IMR-90 (cell line): ENCODE measurements at regions not wholly inside any gene's neighbourhood (a gene's known extent, or its start where the extent isn't known, plus 50 kb on each side); places are given as distances from the start of the nearest gene placed in this dataset.

Experiments used
- ATAC-seq: fragments of 200-7000 bp; cut with Tn5 transposase; 2 replicates; pipeline ENCODE4 v1.9.1; 2020; ENCODE audit warnings: low read depth, mild to moderate bottlenecking, moderate library complexity
- BruUV-seq: library from RNA; stranded (reverse); fragments of 400-500 nt; replicated peaks from 2 replicates; lab custom pipeline; 2021; lab: Mats Ljungman, UMichigan
- CTCF ChIA-PET: fragments of 300-600 bp; formaldehyde crosslinking; extraction: SDS; loops from one replicate; lab custom pipeline; 2021; ENCODE audit warnings: antibody characterized with exemption; lab: Yijun Ruan, JAX
- POLR2A ChIA-PET: fragments of 300-600 bp; sonication (Branson Sonifier 250); formaldehyde crosslinking; loops from one replicate; lab custom pipeline; 2022; ENCODE audit warnings: antibody characterized with exemption; ENCODE audit not compliant: unreplicated experiment; lab: Charles Lee
- DNase-seq: peaks from one replicate; pipeline ENCODE4 v3.0.0; 2013
- H2AFZ ChIP-seq: replicated peaks from 2 replicates; pipeline ENCODE3; 2013; ENCODE audit warnings: low read length, mild to moderate bottlenecking; ENCODE audit not compliant: poor library complexity
- H2AK5ac ChIP-seq: 2 replicates; pipeline ENCODE4 v1.6.1; 2013; ENCODE audit warnings: low read depth, low read length, inconsistent platforms
- H2AK9ac ChIP-seq: replicated peaks from 2 replicates; pipeline ENCODE3; 2013; ENCODE audit warnings: mild to moderate bottlenecking, low read depth, low read length, moderate library complexity; ENCODE audit not compliant: poor library complexity
- H2BK120ac ChIP-seq: 2 replicates; pipeline ENCODE4 v1.6.1; 2013; ENCODE audit warnings: low read depth, low read length, inconsistent platforms
- H2BK15ac ChIP-seq: 3 replicates; pipeline ENCODE4 v1.6.1; 2013; ENCODE audit warnings: low read depth, low read length, inconsistent platforms
- H2BK20ac ChIP-seq: 2 replicates; pipeline ENCODE4 v1.6.1; 2013; ENCODE audit warnings: low read depth, mild to moderate bottlenecking, inconsistent platforms, low read length, moderate library complexity
- H2BK5ac ChIP-seq: 2 replicates; pipeline ENCODE4 v1.6.1; 2013; ENCODE audit warnings: mild to moderate bottlenecking, low read depth, low read length, inconsistent platforms; ENCODE audit not compliant: poor library complexity, severe bottlenecking
- H3K14ac ChIP-seq: replicated peaks from 2 replicates; pipeline ENCODE4 v1.6.1; 2013; ENCODE audit warnings: low read depth, low read length, inconsistent platforms
- H3K18ac ChIP-seq: 2 replicates; pipeline ENCODE4 v1.6.1; 2013; ENCODE audit warnings: low read depth, low read length, control low read depth
- H3K23ac ChIP-seq: 2 replicates; pipeline ENCODE4 v1.6.1; 2013; ENCODE audit warnings: low read depth, low read length, inconsistent platforms
- H3K27ac ChIP-seq: 2 replicates; pipeline ENCODE4 v1.5.1; 2013; ENCODE audit warnings: mild to moderate bottlenecking, control low read depth, low read length; ENCODE audit not compliant: insufficient read depth
- H3K27me3 ChIP-seq: 2 replicates; pipeline ENCODE4 v1.6.1; 2013; ENCODE audit warnings: low read length; ENCODE audit not compliant: control insufficient read depth, insufficient read depth
- H3K36me3 ChIP-seq: 2 replicates; pipeline ENCODE4 v1.6.1; 2013; ENCODE audit warnings: low read length, mixed read lengths; ENCODE audit not compliant: control insufficient read depth, insufficient read depth
- H3K4ac ChIP-seq: 2 replicates; pipeline ENCODE4 v1.6.1; 2013; ENCODE audit warnings: low read depth, low read length, inconsistent platforms
- H3K4me1 ChIP-seq: 2 replicates; pipeline ENCODE4 v1.6.1; 2013; ENCODE audit warnings: low read length, mixed read lengths; ENCODE audit not compliant: control insufficient read depth, insufficient read depth
- H3K4me2 ChIP-seq: 2 replicates; pipeline ENCODE4 v1.6.1; 2013; ENCODE audit warnings: low read depth, mild to moderate bottlenecking, control low read depth, low read length, moderate library complexity
- H3K4me3 ChIP-seq: 2 replicates; pipeline ENCODE4 v1.5.1; 2013; ENCODE audit warnings: low read depth, mild to moderate bottlenecking, control low read depth, low read length, moderate library complexity; ENCODE audit not compliant: insufficient read depth
- H3K56ac ChIP-seq: 2 replicates; pipeline ENCODE4 v1.6.1; 2013; ENCODE audit warnings: low read length, inconsistent platforms; ENCODE audit not compliant: insufficient read depth; ENCODE audit errors: extremely low read depth
- H3K79me1 ChIP-seq, 2 experiments: 2 replicates each; pipeline ENCODE4 v1.6.1; 2013; ENCODE audit warnings: low read length in 2 of 2, inconsistent platforms in 1 of 2, low read depth in 1 of 2
- H3K9ac ChIP-seq: 2 replicates; pipeline ENCODE4 v1.6.1; 2013; ENCODE audit warnings: low read depth, low read length, control low read depth
- H3K9me1 ChIP-seq: 2 replicates; pipeline ENCODE4 v1.6.1; 2013; ENCODE audit warnings: low read length, inconsistent platforms; ENCODE audit not compliant: insufficient read depth
- H3K9me3 ChIP-seq: 2 replicates; pipeline ENCODE4 v1.6.1; 2013; ENCODE audit warnings: low read length; ENCODE audit not compliant: control insufficient read depth, insufficient read depth
- H4K20me1 ChIP-seq: 2 replicates; pipeline ENCODE4 v1.6.1; 2013; ENCODE audit warnings: low read length, inconsistent platforms; ENCODE audit not compliant: insufficient read depth
- H4K5ac ChIP-seq: 2 replicates; pipeline ENCODE4 v1.6.1; 2013; ENCODE audit warnings: mild to moderate bottlenecking, low read depth, low read length, control low read depth
- H4K8ac ChIP-seq, 2 experiments: 2 replicates each; pipeline ENCODE4 v1.6.1; 2013; ENCODE audit warnings: low read depth in 2 of 2, low read length in 2 of 2, control low read depth in 1 of 2, inconsistent platforms in 1 of 2
- H4K91ac ChIP-seq: 2 replicates; pipeline ENCODE4 v1.6.1; 2013; ENCODE audit warnings: low read depth, low read length, inconsistent platforms; ENCODE audit not compliant: insufficient read depth
- CEBPB ChIP-seq: IDR thresholded peaks from 2 replicates; pipeline ENCODE4 v1.6.1; 2012; ENCODE audit warnings: low read depth, low read length, improper control_type of control experiment
- CHD1 ChIP-seq: IDR thresholded peaks from 2 replicates; pipeline ENCODE4 v1.6.1; 2012; ENCODE audit warnings: low read depth, low read length, improper control_type of control experiment
- FOS ChIP-seq: fragments of 150-350 bp; IDR thresholded peaks from 2 replicates; pipeline ENCODE4 v1.6.1; 2016; ENCODE audit warnings: low read depth, low read length
- MXI1 ChIP-seq: IDR thresholded peaks from 2 replicates; pipeline ENCODE4 v1.6.1; 2012; ENCODE audit warnings: low read depth, mild to moderate bottlenecking, low read length, moderate library complexity, borderline replicate concordance
- NFE2L2 ChIP-seq: fragments of 150-350 bp; IDR thresholded peaks from 2 replicates; pipeline ENCODE4 v1.6.1; 2016; ENCODE audit warnings: low read depth, mild to moderate bottlenecking, low read length
- POLR2A ChIP-seq: IDR thresholded peaks from 2 replicates; pipeline ENCODE4 v1.6.1; 2012; ENCODE audit warnings: mild to moderate bottlenecking, low read depth, low read length
- SMC3 ChIP-seq: fragments of 150-350 bp; IDR thresholded peaks from 2 replicates; pipeline ENCODE4 v1.6.1; 2016; ENCODE audit warnings: low read depth, mild to moderate bottlenecking, antibody characterized with exemption, low read length, moderate library complexity
- WGBS, 2 experiments: methylation state at CpG; one replicate each; pipeline versions ENCODE4 v1.1.5 to v1.1.7; 2013; ENCODE audit warnings: missing lambda C conversion rate in 2 of 2; ENCODE audit not compliant: insufficient read length in 1 of 2; ENCODE audit errors: extremely low coverage in 2 of 2; 5-methylcytosine and 5-hydroxymethylcytosine counted together
- dilution Hi-C: fragments of 300-500 bp; cut with HindIII; formaldehyde crosslinking; loops from one replicate; pipeline ENCODE4 v1.14.3; 2018; ENCODE audit warnings: low sequenced_read_pairs; ENCODE audit not compliant: unreplicated experiment
- in situ Hi-C: fragments of 300-500 bp; cut with MboI; formaldehyde crosslinking; loops from 3 replicates; pipeline ENCODE4 v1.14.3; 2019; ENCODE audit warnings: low sequenced_read_pairs, inconsistent platforms, mixed read lengths
- intact Hi-C: fragments of 100-400 bp; cut with micrococcal nuclease; formaldehyde crosslinking; loops from 2 replicates; pipeline ENCODE4 v1.10.0; 2022
- TF ChIP-seq, protein P1 (sequence below): conservative IDR thresholded peaks from 2 replicates; pipeline ENCODE4 v1.5.1; 2012; ENCODE audit warnings: mild to moderate bottlenecking, low read depth, low read length, improper control_type of control experiment
- TF ChIP-seq, protein P2 (sequence below): fragments of 150-350 bp; IDR thresholded peaks from 2 replicates; pipeline ENCODE4 v1.6.1; 2017; ENCODE audit warnings: mild to moderate bottlenecking, antibody characterized with exemption, low read length, low read depth

DNA sequence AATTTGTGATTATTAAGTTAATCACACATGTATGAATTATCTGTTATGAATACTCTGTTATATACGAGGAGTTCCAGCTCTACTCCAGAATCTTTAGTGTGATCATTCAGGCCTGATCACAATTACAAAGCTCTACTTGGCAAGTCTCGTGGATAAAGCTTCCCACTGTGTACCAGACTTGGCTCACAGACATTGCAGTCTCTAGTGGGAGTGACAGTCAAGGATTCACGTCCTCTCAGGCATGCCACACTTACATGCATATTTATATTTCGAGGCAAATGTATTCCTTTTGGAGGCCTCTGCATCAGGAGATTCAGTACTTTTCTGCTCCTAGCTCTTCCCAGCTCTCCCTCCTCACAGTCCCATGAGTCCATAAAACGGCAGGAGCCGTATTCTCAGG lies 403.4 kb upstream of the CDH7 start:
- POLR2A ChIA-PET = no interaction called here

More for the DNA sequence above, 403.4 kb upstream of the CDH7 start:
- CTCF ChIA-PET = no interaction called here
- no peaks in the 10 kb centered on the region for H3K27me3 ChIP-seq
- H3K27ac ChIP-seq = no peak overlapping the region
- H2AK9ac ChIP-seq = no peak overlapping the region
- no peak overlapping the region for H4K91ac ChIP-seq
- no peak overlapping the region for H3K9ac ChIP-seq
- no peaks in the 10 kb centered on the region for H4K20me1 ChIP-seq
- H3K18ac ChIP-seq = no peak overlapping the region
- H2AK5ac ChIP-seq = no peak overlapping the region
- no peak overlapping the region for H2BK15ac ChIP-seq
- in situ Hi-C loops (no loop called here), intact Hi-C loops (no loop called here), dilution Hi-C loops (no loop called here)
- H3K23ac ChIP-seq = no peak overlapping the region
- H3K4me3 ChIP-seq = no peak overlapping the region
- no peak overlapping the region for H2BK120ac ChIP-seq
- no peak overlapping the region for H3K14ac ChIP-seq
- H4K5ac ChIP-seq = no peak overlapping the region
- DNase-seq (no peak), ATAC-seq (no peak)
- H3K4me2 ChIP-seq = no peak overlapping the region
- H3K4me1 ChIP-seq = no peaks in the 10 kb centered on the region
- no peak overlapping the region for H4K8ac ChIP-seq
- H3K56ac ChIP-seq = no peak overlapping the region
- TF ChIP-seq, protein P1, sequence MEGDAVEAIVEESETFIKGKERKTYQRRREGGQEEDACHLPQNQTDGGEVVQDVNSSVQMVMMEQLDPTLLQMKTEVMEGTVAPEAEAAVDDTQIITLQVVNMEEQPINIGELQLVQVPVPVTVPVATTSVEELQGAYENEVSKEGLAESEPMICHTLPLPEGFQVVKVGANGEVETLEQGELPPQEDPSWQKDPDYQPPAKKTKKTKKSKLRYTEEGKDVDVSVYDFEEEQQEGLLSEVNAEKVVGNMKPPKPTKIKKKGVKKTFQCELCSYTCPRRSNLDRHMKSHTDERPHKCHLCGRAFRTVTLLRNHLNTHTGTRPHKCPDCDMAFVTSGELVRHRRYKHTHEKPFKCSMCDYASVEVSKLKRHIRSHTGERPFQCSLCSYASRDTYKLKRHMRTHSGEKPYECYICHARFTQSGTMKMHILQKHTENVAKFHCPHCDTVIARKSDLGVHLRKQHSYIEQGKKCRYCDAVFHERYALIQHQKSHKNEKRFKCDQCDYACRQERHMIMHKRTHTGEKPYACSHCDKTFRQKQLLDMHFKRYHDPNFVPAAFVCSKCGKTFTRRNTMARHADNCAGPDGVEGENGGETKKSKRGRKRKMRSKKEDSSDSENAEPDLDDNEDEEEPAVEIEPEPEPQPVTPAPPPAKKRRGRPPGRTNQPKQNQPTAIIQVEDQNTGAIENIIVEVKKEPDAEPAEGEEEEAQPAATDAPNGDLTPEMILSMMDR = no peak
- TF ChIP-seq CEBPB (no peak), FOS (no peak), CHD1 (no peak), SMC3 (no peak), POLR2A (no peak), NFE2L2 (no peak), MXI1 (no peak)
- TF ChIP-seq, protein P2, sequence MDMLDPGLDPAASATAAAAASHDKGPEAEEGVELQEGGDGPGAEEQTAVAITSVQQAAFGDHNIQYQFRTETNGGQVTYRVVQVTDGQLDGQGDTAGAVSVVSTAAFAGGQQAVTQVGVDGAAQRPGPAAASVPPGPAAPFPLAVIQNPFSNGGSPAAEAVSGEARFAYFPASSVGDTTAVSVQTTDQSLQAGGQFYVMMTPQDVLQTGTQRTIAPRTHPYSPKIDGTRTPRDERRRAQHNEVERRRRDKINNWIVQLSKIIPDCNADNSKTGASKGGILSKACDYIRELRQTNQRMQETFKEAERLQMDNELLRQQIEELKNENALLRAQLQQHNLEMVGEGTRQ = no peak
- H3K36me3 ChIP-seq = no peaks in the 10 kb centered on the region
- H3K4ac ChIP-seq = no peak overlapping the region
- no peaks in the 10 kb centered on the region for H3K79me1 ChIP-seq
- H3K9me3 ChIP-seq = peaks cover 6% of the 10 kb centered on the region; the same call in 1 of the 2 replicates
- H2BK5ac ChIP-seq = no peak overlapping the region
- H2BK20ac ChIP-seq = no peak overlapping the region
- no peaks in the 10 kb centered on the region for H3K9me1 ChIP-seq
- no peak overlapping the region for H2AFZ ChIP-seq
- no TSS peak for BruUV-seq
- WGBS, 2 experiments = no CpG with 5 or more reads among the region's 6 CpGs
